Lung (tissue), 11 donors: ENCODE measurements at regions not wholly inside any gene's neighbourhood (a gene's known extent, or its start where the extent isn't known, plus 50 kb on each side); places are given as distances from the start of the nearest gene placed in this dataset.

Experiments
- ATAC-seq: fragments of 200-7000 bp; cut with Tn5 transposase; one replicate; pipeline ENCODE4 v1.9.1; 2020; ENCODE audit warnings: moderate number of reproducible peaks; ENCODE audit not compliant: insufficient read depth, low FRiP score
- DNase-seq, 3 donors: peaks; one replicate each; pipeline ENCODE4 v3.0.0-alpha.2; 2013 to 2017
- H3K27ac ChIP-seq, 2 donors: one replicate each; pipeline ENCODE4 v1.5.1; 2013; ENCODE audit warnings: mild to moderate bottlenecking in 2 of 2, moderate library complexity in 2 of 2, control low read depth in 1 of 2, inconsistent platforms in 1 of 2, low read depth in 1 of 2, low read length in 1 of 2
- H3K27me3 ChIP-seq, 3 donors: one replicate each; pipeline ENCODE4 v1.5.1; 2013; ENCODE audit warnings: low read length in 2 of 3; ENCODE audit not compliant: control insufficient read depth in 3 of 3, insufficient read depth in 3 of 3
- H3K36me3 ChIP-seq, 4 donors: one replicate each; pipeline ENCODE4 v1.5.1; 2013; ENCODE audit warnings: low read length in 4 of 4, mild to moderate bottlenecking in 1 of 4, moderate library complexity in 1 of 4; ENCODE audit not compliant: control insufficient read depth in 4 of 4, insufficient read depth in 4 of 4
- H3K4me1 ChIP-seq, 5 donors: one replicate each; pipeline ENCODE4 v1.5.1; 2013; ENCODE audit warnings: low read length in 5 of 5, mild to moderate bottlenecking in 2 of 5, moderate library complexity in 1 of 5; ENCODE audit not compliant: control insufficient read depth in 5 of 5, insufficient read depth in 5 of 5
- H3K4me3 ChIP-seq: one replicate; pipeline ENCODE4 v1.5.1; 2013; ENCODE audit warnings: mild to moderate bottlenecking, control low read depth, moderate library complexity
- H3K9ac ChIP-seq, 2 donors: one replicate each; pipeline ENCODE4 v1.5.1; 2013; ENCODE audit warnings: low read length in 2 of 2, control low read depth in 1 of 2; ENCODE audit not compliant: insufficient read depth in 1 of 2
- H3K9me3 ChIP-seq, 4 donors: one replicate each; pipeline ENCODE4 v1.5.1; 2013; ENCODE audit warnings: low read length in 3 of 4, mild to moderate bottlenecking in 1 of 4, moderate library complexity in 1 of 4; ENCODE audit not compliant: control insufficient read depth in 4 of 4, insufficient read depth in 3 of 4
- CTCF ChIP-seq: IDR thresholded peaks from 2 replicates; pipeline ENCODE4 v1.5.1; 2012; ENCODE audit warnings: mild to moderate bottlenecking; ENCODE audit errors: control extremely low read depth, extremely low read depth
- WGBS, 2 donors: extraction: QIAGEN DNeasy Blood & Tissue Kit; methylation state at CpG; one replicate each; pipeline ENCODE4 v1.1.7; 2013; 5-methylcytosine and 5-hydroxymethylcytosine counted together
- donor health status: control.
- donor health status: control.
- donor health status: Bipolar disorder and iron deficiency.
- donor health status: healthy.
- donor health status: DM: yes; HTN: yes; CAD: no.

GRCh38 chr11:115060840-115061239, 382.5 kb downstream of the NXPE2 start:
- Histone ChIP-seq H3K9ac (no peak overlapping the region), H3K27ac (no peak overlapping the region), H3K9me3 (peaks cover 0 to 12% (median 2%) of the 10 kb centered on the region in 4 donors), H3K4me3 (no peak overlapping the region), H3K4me1 (no peaks in the 10 kb centered on the region), H3K27me3 (peaks cover 0 to 5% (median 0%) of the 10 kb centered on the region in 3 donors), H3K36me3 (no peaks in the 10 kb centered on the region)
- no peak for TF ChIP-seq CTCF
- no peak for ATAC-seq
- DNase-seq = no peak
- WGBS, 2 donors = 60 to 64% methylated on average over 4 of the region's 4 CpGs

GRCh38 chr11:115065314-115065713, 387.0 kb downstream of the NXPE2 start:
- Histone ChIP-seq H3K9ac (no peak overlapping the region), H3K9me3 (peaks cover 0 to 11% (median 0%) of the 10 kb centered on the region in 4 donors), H3K4me1 (peaks cover 0 to 10% (median 5%) of the 10 kb centered on the region in 5 donors), H3K4me3 (no peak overlapping the region), H3K27ac (no peak overlapping the region), H3K27me3 (peaks cover 0 to 5% (median 0%) of the 10 kb centered on the region in 3 donors), H3K36me3 (no peaks in the 10 kb centered on the region)
- TF ChIP-seq CTCF = no peak
- ATAC-seq = no peak
- WGBS, 2 donors = 92 to 93% methylated on average over 3 of the region's 3 CpGs
- no peak for DNase-seq

GRCh38 chr11:115065830-115066664, 387.7 kb downstream of the NXPE2 start:
- no peak overlapping the region for H3K27ac ChIP-seq
- no peak for ATAC-seq

More at GRCh38 chr11:115065830-115066664, 387.7 kb downstream of the NXPE2 start:
- 89 to 91% methylated on average over 9 of the region's 9 CpGs for WGBS, 2 donors
- H3K36me3 ChIP-seq = no peaks in the 10 kb centered on the region
- DNase-seq = no peak
- H3K27me3 ChIP-seq = peaks cover 0 to 4% (median 0%) of the 10 kb centered on the region in 3 donors
- H3K4me1 ChIP-seq = peaks cover 0 to 10% (median 5%) of the 10 kb centered on the region in 5 donors
- peaks cover 0 to 11% (median 0%) of the 10 kb centered on the region in 4 donors for H3K9me3 ChIP-seq
- no peak overlapping the region for H3K4me3 ChIP-seq
- no peak overlapping the region for H3K9ac ChIP-seq
- no peak for TF ChIP-seq CTCF
